ENCODE measurements at regions not wholly inside any gene's neighbourhood (a gene's known extent, or its start where the extent isn't known, plus 50 kb on each side); places are given as distances from the start of the nearest gene placed in this dataset.
"Not testable (repeated sequence)": the region's sequence is repeated elsewhere in the genome, so short reads cannot be mapped to it uniquely, and the experiment has no call there.

- no peak for DNase-seq (ENCODE audit: low spot score)
Measured at GRCh38 chr5:135095052-135095715, 61.2 kb upstream of the PITX1 start.

DNA sequence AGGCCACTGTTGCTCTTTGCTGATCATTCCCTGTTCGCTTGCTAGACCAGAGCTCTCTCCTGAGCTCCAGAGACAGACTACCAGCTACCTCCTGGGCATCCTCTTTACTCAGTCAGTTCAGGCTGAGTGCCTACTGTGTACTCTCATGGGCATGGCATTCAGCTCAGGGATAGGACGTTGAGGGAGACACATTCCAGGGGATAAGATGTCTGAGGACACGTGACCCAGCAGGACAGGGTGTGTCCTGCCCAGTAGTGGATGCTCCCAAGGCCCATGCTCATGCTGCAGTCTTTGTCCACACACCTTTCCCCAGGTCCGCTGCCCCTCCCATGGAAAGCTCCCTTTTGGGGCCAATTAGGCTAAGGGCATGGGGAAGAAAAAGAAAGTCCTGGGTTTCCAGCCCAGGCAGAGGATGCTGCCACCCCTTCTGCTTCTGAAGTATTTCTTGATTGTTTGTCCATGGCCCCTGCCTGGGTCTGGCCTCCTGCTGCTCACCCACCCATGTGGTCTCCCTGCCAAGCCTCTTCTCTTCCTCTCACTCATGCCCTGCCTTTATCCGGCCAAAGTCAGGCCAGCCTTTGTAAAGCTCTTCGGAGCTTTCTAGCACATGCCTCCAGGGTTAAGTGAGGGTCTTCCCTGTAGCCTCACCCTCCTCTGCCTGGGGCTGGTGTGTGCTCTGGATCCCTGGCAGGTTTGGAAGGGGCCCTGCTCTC, 60.5 kb upstream of the PITX1 start:
- DNase-seq (ENCODE audit: low spot score): no peak

DNA sequence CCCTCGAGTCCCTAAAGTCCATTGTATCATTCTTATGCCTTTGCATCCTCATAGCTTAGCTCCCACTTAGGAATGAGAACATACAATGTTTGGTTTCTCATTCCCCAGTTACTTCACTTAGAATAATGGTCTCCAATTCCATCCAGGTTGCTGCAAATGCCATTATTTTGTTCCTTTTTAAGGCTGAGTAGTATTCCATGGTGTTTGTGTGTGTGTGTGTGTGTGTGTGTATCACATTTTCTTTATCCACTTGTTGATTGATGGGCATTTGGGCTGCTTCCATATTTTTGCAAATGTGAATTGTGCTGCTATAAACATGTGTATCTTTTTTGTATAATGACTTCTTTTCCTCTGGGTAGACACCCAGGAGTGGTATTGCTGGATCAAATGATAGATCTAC, 59.5 kb upstream of the PITX1 start:
- DNase-seq (ENCODE audit: low spot score): not testable (repeated sequence)

DNA sequence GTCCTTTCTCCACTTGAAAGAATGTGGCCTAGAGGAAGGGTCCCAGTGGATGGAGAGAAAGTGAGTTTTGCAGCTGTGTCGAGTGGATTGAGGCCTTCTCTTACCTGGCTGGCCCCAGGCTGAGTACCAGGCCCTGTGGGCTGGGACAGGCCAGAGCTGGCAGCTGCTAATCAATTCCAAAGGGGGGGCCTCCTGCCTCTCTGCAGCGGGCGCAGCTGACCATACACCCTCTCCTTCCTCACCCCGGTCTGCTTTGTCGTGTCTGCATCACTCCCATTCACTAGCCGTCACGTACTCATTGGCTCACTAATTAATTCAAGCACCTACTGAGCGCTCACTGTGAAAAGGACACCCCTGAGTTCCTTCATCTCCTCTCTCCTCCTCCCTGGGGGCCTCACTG, 58.4 kb upstream of the PITX1 start:
- no peak for DNase-seq (ENCODE audit: low spot score)

DNA sequence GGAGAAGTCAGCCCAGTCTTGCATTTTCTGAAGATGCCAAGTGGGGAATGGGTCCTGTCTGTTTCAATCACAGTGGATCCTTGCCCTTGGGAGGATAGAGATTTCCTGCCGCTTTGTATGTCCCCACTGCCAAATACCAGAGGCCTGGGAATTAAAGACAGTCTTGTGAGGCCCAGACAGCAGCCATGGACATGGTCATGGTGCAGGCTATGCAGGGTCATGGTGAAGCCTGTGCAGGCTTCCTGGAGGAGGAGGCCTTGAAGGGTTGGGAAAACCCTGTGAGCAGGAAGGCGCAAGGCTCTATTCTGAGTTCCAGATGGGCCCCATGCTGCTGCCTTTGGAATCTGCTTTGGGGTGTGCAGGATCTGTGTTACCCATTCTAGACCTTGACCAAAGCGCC, 57.3 kb upstream of the PITX1 start:
- DNase-seq (ENCODE audit: low spot score): no peak

DNA sequence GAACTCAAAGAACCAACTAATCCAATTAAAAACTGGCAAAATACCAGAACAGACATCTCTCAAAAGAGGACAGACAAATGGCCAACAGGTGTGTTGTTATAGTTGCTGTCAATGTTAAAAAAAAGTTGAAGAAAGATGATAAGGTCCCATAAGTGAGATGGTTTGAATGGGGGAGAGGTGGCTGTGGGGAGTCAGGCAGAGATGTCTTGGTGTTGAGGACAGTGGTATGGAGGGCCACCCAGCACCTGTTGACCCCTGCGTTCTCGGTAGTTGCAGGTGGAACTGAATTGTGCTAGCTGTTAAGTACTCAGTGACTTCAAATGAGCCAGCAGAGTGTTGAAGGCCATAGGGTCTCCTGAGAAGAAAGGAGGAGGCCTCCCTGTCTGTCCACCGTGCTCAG, 55.9 kb upstream of the PITX1 start:
- no peak for DNase-seq (ENCODE audit: low spot score)

GRCh38 chr5:135088911-135089310, 54.9 kb upstream of the PITX1 start:
- no peak for DNase-seq (ENCODE audit: low spot score)

DNA sequence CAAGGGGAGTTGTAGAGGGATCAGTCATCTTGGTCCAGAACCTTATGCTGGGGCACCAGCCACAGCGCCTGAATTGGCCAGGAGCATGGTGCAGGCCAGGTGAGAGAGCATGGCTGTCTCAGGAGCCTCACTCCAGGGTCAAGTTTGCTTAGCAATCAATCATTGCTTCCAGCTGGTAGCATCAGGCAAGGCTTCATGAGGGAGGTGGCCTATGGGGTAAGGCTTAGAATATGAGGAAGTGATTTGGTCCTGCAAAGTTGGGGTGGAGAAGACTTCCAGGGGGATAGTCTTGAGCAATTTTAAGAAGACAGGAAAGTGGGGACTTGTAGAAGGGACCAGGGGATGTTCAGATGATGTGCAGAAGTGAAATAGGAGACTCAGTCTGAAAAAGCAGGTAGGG, 53.9 kb upstream of the PITX1 start:
- DNase-seq (ENCODE audit: low spot score): no peak

- DNase-seq (ENCODE audit: low spot score): no peak
Measured at GRCh38 chr5:135085936-135086725, 52.1 kb upstream of the PITX1 start.

DNA sequence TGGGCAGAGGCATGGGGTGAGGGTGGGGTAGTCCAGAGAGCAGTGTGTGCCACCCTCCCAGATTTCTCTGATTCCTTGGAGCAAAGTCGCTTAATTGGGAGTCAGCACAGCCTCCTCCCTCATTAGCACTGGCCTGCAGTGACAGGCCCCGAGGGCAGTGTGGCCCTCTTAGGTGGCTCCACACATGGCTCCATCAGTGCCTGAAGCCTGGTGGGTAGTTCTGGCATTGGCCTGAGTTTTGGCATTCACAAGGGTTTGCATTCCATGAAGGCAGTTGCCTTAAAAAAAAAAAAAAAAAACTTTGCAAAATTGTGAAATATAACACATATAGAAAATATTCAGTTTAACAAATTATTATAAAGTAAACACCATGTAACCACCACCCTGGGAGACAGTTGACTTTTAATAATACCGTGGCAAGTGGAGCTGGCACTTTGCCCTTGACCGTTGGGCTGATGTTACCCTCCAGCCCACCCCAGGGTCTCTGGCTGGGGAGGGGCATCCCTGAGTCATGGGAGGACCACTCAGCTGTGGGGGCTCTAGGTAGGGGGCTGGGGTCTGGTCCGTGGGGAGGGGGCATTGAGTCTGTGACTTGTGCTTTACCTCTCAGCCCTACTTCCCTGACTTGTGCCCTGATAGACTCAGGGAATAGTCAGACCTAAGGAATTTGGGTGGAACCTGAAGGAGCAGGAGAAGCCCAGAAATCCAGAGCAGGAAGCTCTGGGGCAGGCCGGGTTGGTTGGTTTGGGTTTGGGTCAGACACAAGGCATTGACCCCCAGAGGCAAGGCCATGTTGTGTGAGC, 51.3 kb upstream of the PITX1 start:
- DNase-seq (ENCODE audit: low spot score): no peak

Measured in SK-N-DZ (cell line).